Mesendoderm (in vitro differentiated cells): ENCODE measurements at regions not wholly inside any gene's neighbourhood (a gene's known extent, or its start where the extent isn't known, plus 50 kb on each side); places are given as distances from the start of the nearest gene placed in this dataset. TPM values are rescaled to one million over a fixed set of nuclear protein-coding genes. Genes with fewer than 3 reads are reported as not detected.

Experiments
- small RNA-seq: library from polyadenylated mRNA; stranded (forward); fragments of <200 nt; extraction: miRNeasy Mini kit (QIAGEN cat#:217004); gene quantifications from one replicate; pipeline ENCODE3, GENCODE V24; 2013; ENCODE audit not compliant: insufficient read depth

Small RNAs in the stretch of these regions (small RNA-seq; reads per million reads assigned to genes)
- not detected for gene RF00012
